Endothelial cell of umbilical vein (primary cell): ENCODE measurements at regions not wholly inside any gene's neighbourhood (a gene's known extent, or its start where the extent isn't known, plus 50 kb on each side); places are given as distances from the start of the nearest gene placed in this dataset.

Experiments used
- BruUV-seq: library from RNA; stranded (reverse); fragments of 400-500 nt; replicated peaks from 2 replicates; lab custom pipeline; 2021; lab: Mats Ljungman, UMichigan
- CTCF ChIA-PET: fragments of 300-600, 350-600 bp; sonication (Branson Sonifier 250); formaldehyde crosslinking; loops from one replicate; lab custom pipeline; 2021; ENCODE audit warnings: antibody characterized with exemption, inconsistent platforms; lab: Charles Lee
- POLR2A ChIA-PET: fragments of 300-600, 350-600 bp; sonication (Branson Sonifier 250); formaldehyde crosslinking; loops from one replicate; lab custom pipeline; 2021; ENCODE audit warnings: antibody characterized with exemption, inconsistent platforms; lab: Charles Lee
- DNase-seq: peaks from one replicate; pipeline ENCODE4 v3.0.0-alpha.2; 2011; ENCODE audit warnings: low read depth, low spot score
- FAIRE-seq: peaks from 2 replicates; lab custom pipeline; 2011; peaks lifted over from hg19 to GRCh38; lab: Jason Lieb, UNC
- H2AFZ ChIP-seq: 2 replicates; pipeline ENCODE4 v1.6.0; 2012; ENCODE audit warnings: low read depth, low read length, control low read depth, inconsistent platforms
- H3K27ac ChIP-seq: 2 replicates; pipeline ENCODE4 v1.5.1; 2011; ENCODE audit warnings: low read depth, mild to moderate bottlenecking, control low read depth, low read length, moderate library complexity; ENCODE audit not compliant: insufficient read depth
- H3K27me3 ChIP-seq, 2 experiments: 2 replicates each; pipeline versions ENCODE4 v1.6.0 to v1.6.1; 2011; ENCODE audit warnings: low read length in 2 of 2, mixed read lengths in 1 of 2; ENCODE audit not compliant: control insufficient read depth in 2 of 2, insufficient read depth in 2 of 2
- H3K36me3 ChIP-seq, 2 experiments: 2 replicates in 1 of 2; 3 replicates in 1 of 2; pipeline ENCODE4 v1.5.1; 2011; ENCODE audit warnings: low read length in 2 of 2, mild to moderate bottlenecking in 1 of 2, moderate library complexity in 1 of 2; ENCODE audit not compliant: control insufficient read depth in 2 of 2, insufficient read depth in 2 of 2; ENCODE audit errors: extremely low read depth in 1 of 2
- H3K4me1 ChIP-seq: 3 replicates; pipeline ENCODE4 v1.5.1; 2011; ENCODE audit warnings: mild to moderate bottlenecking, low read length; ENCODE audit not compliant: control insufficient read depth, insufficient read depth; ENCODE audit errors: extremely low read depth
- H3K4me2 ChIP-seq: 2 replicates; pipeline ENCODE4 v1.6.1; 2011; ENCODE audit warnings: low read length, control low read depth, mixed read lengths; ENCODE audit not compliant: insufficient read depth
- H3K4me3 ChIP-seq, 3 experiments: fragments of 200-600 bp in 1 of 3; sonication (generic), shearing (Covaris generic) in 1 of 3; replicated peaks in 1 of 3; 2 replicates each; pipeline ENCODE4 v1.5.1; 2011 to 2016; ENCODE audit warnings: control low read depth in 3 of 3, low read length in 3 of 3, mild to moderate bottlenecking in 2 of 3, inconsistent platforms in 1 of 3, low read depth in 1 of 3, moderate library complexity in 1 of 3; ENCODE audit not compliant: insufficient read depth in 1 of 3
- H3K79me2 ChIP-seq: 2 replicates; pipeline ENCODE4 v1.6.0; 2012; ENCODE audit warnings: low read length, inconsistent platforms; ENCODE audit not compliant: control insufficient read depth, insufficient read depth
- H3K9ac ChIP-seq: replicated peaks from 2 replicates; pipeline ENCODE3; 2011; ENCODE audit warnings: low read length, control low read depth; ENCODE audit not compliant: insufficient read depth; ENCODE audit errors: extremely low read depth
- H3K9me1 ChIP-seq: replicated peaks from 3 replicates; pipeline ENCODE4 v1.6.0; 2011; ENCODE audit warnings: mild to moderate bottlenecking, low read length; ENCODE audit not compliant: control insufficient read depth, insufficient read depth; ENCODE audit errors: extremely low read depth
- H3K9me3 ChIP-seq: replicated peaks from 2 replicates; pipeline ENCODE4 v1.5.1; 2012; ENCODE audit warnings: low read length, inconsistent platforms; ENCODE audit not compliant: control insufficient read depth, insufficient read depth
- H4K20me1 ChIP-seq: replicated peaks from 2 replicates; pipeline ENCODE3; 2011; ENCODE audit warnings: mild to moderate bottlenecking, low read length; ENCODE audit not compliant: control insufficient read depth, insufficient read depth; ENCODE audit errors: extremely low read depth
- CTCF ChIP-seq, 2 donors: IDR thresholded peaks; 1 replicate in 1 of 2; 2 replicates in 1 of 2; pipeline ENCODE4 v1.5.1; 2011; ENCODE audit warnings: low read length in 2 of 2, mild to moderate bottlenecking in 2 of 2, moderate library complexity in 2 of 2, control low read depth in 1 of 2, inconsistent platforms in 1 of 2, low read depth in 1 of 2; ENCODE audit not compliant: insufficient read depth in 1 of 2; ENCODE audit errors: extremely low read depth in 1 of 2
- EZH2 ChIP-seq: IDR thresholded peaks from 2 replicates; pipeline ENCODE4 v1.6.1; 2012; ENCODE audit warnings: borderline replicate concordance, low read depth, mild to moderate bottlenecking, moderate library complexity, low read length, inconsistent platforms; ENCODE audit not compliant: severe bottlenecking
- FOS ChIP-seq: IDR thresholded peaks from 2 replicates; pipeline ENCODE4 v1.6.1; 2011; ENCODE audit warnings: mild to moderate bottlenecking, low read length, moderate library complexity, borderline replicate concordance; ENCODE audit not compliant: insufficient read depth
- GATA2 ChIP-seq: IDR thresholded peaks from 2 replicates; pipeline ENCODE4 v1.7.0; 2011; ENCODE audit warnings: low read depth, mild to moderate bottlenecking, moderate library complexity, mixed read lengths, low read length; ENCODE audit not compliant: insufficient read length, insufficient read depth
- JUN ChIP-seq: IDR thresholded peaks from 2 replicates; pipeline ENCODE4 v1.6.1; 2011; ENCODE audit warnings: borderline replicate concordance, low read depth; ENCODE audit not compliant: insufficient read length, insufficient read depth
- MAX ChIP-seq: IDR thresholded peaks from 2 replicates; pipeline ENCODE4 v1.6.1; 2011; ENCODE audit not compliant: insufficient read depth, insufficient read length
- MYC ChIP-seq: IDR thresholded peaks from one replicate; pipeline ENCODE4 v1.6.1; 2011; ENCODE audit warnings: mild to moderate bottlenecking, low read depth, low read length
- POLR2A ChIP-seq: IDR thresholded peaks from 2 replicates; pipeline ENCODE4 v1.6.1; 2012; ENCODE audit warnings: low read depth, mild to moderate bottlenecking, control low read depth, low read length
- POLR2AphosphoS5 ChIP-seq: IDR thresholded peaks from 2 replicates; pipeline ENCODE4 v1.6.1; 2012; ENCODE audit warnings: low read depth, mild to moderate bottlenecking, control low read depth, low read length, moderate library complexity; ENCODE audit not compliant: insufficient read depth
- dilution Hi-C: fragments of 300-500 bp; cut with MboI; formaldehyde crosslinking; loops from one replicate; pipeline ENCODE4 v1.15.0; 2019; ENCODE audit warnings: low sequenced_read_pairs; ENCODE audit not compliant: extremely low pct_ligation_motif_present
- intact Hi-C: fragments of 100-400 bp; cut with micrococcal nuclease; formaldehyde crosslinking; loops from one replicate; pipeline ENCODE4 v1.10.0; 2022

- intact Hi-C loops (no loop called here), dilution Hi-C loops (no loop called here)
- H4K20me1 ChIP-seq: no peaks in the 10 kb centered on the region
- DNase-seq (no peak), FAIRE-seq (no peak)
- no peaks in the 10 kb centered on the region for H3K36me3 ChIP-seq
- peaks cover 2% of the 10 kb centered on the region for H3K9me3 ChIP-seq
- H3K4me3 ChIP-seq: no peak overlapping the region
- no peaks in the 10 kb centered on the region for H3K79me2 ChIP-seq
- no peaks in the 10 kb centered on the region for H3K27me3 ChIP-seq
- H2AFZ ChIP-seq: no peak overlapping the region
- TF ChIP-seq MAX (no peak), CTCF (IDR thresholded peaks at IDR 0.05; ENCODE audit: extremely low read depth in 1 of 2, insufficient read depth in 1 of 2, low read depth in 1 of 2, low read length in 2 of 2) (no peak), MYC (no peak), POLR2AphosphoS5 (no peak), GATA2 (no peak), EZH2 (no peak), POLR2A (no peak), JUN (no peak), FOS (no peak)
- no peaks in the 10 kb centered on the region for H3K9me1 ChIP-seq
- CTCF ChIA-PET: no interaction called here
- H3K4me1 ChIP-seq: no peaks in the 10 kb centered on the region
- no peak overlapping the region for H3K4me2 ChIP-seq
- no TSS peak for BruUV-seq
- no peak overlapping the region for H3K27ac ChIP-seq
- no peak overlapping the region for H3K9ac ChIP-seq
- POLR2A ChIA-PET: no interaction called here
These were observed 160.8 kb upstream of the ST8SIA2 start for GRCh38 chr15:92232876-92233275.
